Adrenal gland (tissue), 5 donors: ENCODE measurements at regions not wholly inside any gene's neighbourhood (a gene's known extent, or its start where the extent isn't known, plus 50 kb on each side); places are given as distances from the start of the nearest gene placed in this dataset.

ENCODE experiments used
- POLR2A ChIP-seq, 2 donors: fragments of 450-650 bp; IDR thresholded peaks; one replicate each; pipeline ENCODE4 v1.6.1; 2017; ENCODE audit warnings: antibody characterized with exemption in 2 of 2, mild to moderate bottlenecking in 2 of 2, moderate library complexity in 1 of 2
- TF ChIP-seq, protein P1 (sequence below), 6 experiments: fragments of 450-650 bp in 4 of 6; fragments of 200-600 bp in 2 of 6; sonication (generic) in 1 of 6; IDR thresholded peaks; 1 replicate in 5 of 6; 2 replicates in 1 of 6; pipeline versions ENCODE4 v1.5.1 to v1.8.0; 2016 to 2021; ENCODE audit warnings: antibody characterized with exemption in 6 of 6, mild to moderate bottlenecking in 2 of 6, moderate library complexity in 1 of 6
- donor health status: DM: no; HTN: no; CAD: no.

DNA sequence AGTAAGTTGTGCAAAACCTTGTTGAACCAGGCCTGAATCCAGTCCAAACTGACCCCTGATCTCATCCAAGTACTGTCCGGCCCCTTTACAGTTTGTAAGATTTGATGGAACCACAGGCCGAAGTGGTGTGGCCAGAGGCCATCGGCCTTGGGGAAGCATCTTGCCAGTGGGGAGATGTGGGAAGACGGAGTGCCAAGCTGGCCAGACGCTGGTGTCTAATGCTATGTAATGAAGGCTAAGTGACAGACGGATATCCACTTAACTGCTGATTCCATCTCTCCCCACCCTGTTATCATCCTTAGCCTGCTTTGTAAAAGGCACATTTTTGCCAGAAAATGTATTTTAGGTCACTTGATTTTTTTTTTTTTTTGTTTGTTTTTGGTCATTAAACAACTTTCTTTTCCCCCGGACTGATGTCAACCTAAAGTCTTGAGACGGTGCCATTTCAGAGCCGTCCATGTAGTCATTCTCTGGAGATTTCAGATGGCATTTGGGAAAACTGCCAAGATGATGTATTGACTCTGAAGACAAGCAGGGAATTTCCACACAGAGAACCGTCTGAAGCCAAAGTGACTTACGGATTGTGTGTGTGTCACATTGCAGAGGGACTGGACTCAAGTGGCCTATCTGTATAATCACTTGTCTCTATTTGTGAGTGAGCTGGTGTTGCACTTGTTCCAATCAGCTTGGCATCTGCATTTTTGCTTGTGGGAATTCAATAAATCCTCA, 86.5 kb upstream of the MANSC4 start:
- TF ChIP-seq, protein P1, sequence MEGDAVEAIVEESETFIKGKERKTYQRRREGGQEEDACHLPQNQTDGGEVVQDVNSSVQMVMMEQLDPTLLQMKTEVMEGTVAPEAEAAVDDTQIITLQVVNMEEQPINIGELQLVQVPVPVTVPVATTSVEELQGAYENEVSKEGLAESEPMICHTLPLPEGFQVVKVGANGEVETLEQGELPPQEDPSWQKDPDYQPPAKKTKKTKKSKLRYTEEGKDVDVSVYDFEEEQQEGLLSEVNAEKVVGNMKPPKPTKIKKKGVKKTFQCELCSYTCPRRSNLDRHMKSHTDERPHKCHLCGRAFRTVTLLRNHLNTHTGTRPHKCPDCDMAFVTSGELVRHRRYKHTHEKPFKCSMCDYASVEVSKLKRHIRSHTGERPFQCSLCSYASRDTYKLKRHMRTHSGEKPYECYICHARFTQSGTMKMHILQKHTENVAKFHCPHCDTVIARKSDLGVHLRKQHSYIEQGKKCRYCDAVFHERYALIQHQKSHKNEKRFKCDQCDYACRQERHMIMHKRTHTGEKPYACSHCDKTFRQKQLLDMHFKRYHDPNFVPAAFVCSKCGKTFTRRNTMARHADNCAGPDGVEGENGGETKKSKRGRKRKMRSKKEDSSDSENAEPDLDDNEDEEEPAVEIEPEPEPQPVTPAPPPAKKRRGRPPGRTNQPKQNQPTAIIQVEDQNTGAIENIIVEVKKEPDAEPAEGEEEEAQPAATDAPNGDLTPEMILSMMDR (IDR thresholded peaks at IDR 0.05) = no peak
- no peak for TF ChIP-seq POLR2A (IDR thresholded peaks at IDR 0.05)
